ENCODE measurements at regions not wholly inside any gene's neighbourhood (a gene's known extent, or its start where the extent isn't known, plus 50 kb on each side); places are given as distances from the start of the nearest gene placed in this dataset.

GRCh38 chr4:186368281-186368680 is 102.3 kb downstream of the F11 start:
- BruUV-seq (replicated peaks), result no TSS peak
- POLR2A ChIA-PET, result no interaction called here
- CTCF ChIA-PET, result no interaction called here
- Histone ChIP-seq H3K36me3 (ENCODE audit: control insufficient read depth in 2 of 2, insufficient read depth in 2 of 2, low read length in 1 of 2) (no peaks in the 10 kb centered on the region), H3K27ac (ENCODE audit: control insufficient read depth, insufficient read depth) (no peak overlapping the region), H2AFZ (ENCODE audit: control insufficient read depth, low read depth, low read length) (no peak overlapping the region), H3K4me2 (ENCODE audit: control insufficient read depth, insufficient read depth) (no peak overlapping the region), H3K9ac (ENCODE audit: control insufficient read depth, insufficient read depth, low read length) (no peak overlapping the region), H3K27me3 (replicated peaks in 1 of 2; ENCODE audit: control insufficient read depth in 2 of 2, insufficient read depth in 2 of 2, low read length in 1 of 2) (no peaks in the 10 kb centered on the region), H3K4me1 (ENCODE audit: control insufficient read depth, insufficient read depth, low read length) (no peaks in the 10 kb centered on the region), H4K20me1 (ENCODE audit: control insufficient read depth, insufficient read depth) (no peaks in the 10 kb centered on the region), H3K4me3 (no peak overlapping the region), H3K79me2 (ENCODE audit: control insufficient read depth, insufficient read depth, low read length) (no peaks in the 10 kb centered on the region), H3K9me3 (replicated peaks; ENCODE audit: control insufficient read depth, insufficient read depth, low read length) (no peaks in the 10 kb centered on the region)
- in situ Hi-C loops (cut with MboI), result no loop called here
- intact Hi-C loops (cut with micrococcal nuclease; ENCODE audit: unreplicated experiment), result no loop called here
- FAIRE-seq, result no peak
- no peak for ATAC-seq
- SMC1A ChIA-PET (ENCODE audit: uncharacterized antibody, unreplicated experiment), result no interaction called here
- RAD21 ChIA-PET (ENCODE audit: unreplicated experiment), result no interaction called here
- TF ChIP-seq NFYB (IDR thresholded peaks at IDR 0.05; ENCODE audit: insufficient read depth, low read depth, low read length) (no peak), ZNF592 (IDR thresholded peaks at IDR 0.05) (no peak), SPI1 (IDR thresholded peaks at IDR 0.05; ENCODE audit: borderline replicate concordance, insufficient read depth, low read depth, low read length) (no peak), BCL3 (IDR thresholded peaks at IDR 0.05; ENCODE audit: borderline replicate concordance, insufficient read depth, low read depth, low read length, poor library complexity, severe bottlenecking) (no peak), RBBP5 (conservative IDR thresholded peaks at IDR 0.05) (no peak), STAT3 (IDR thresholded peaks at IDR 0.05; ENCODE audit: low read depth, low read length) (no peak), SMAD5 (IDR thresholded peaks at IDR 0.05; ENCODE audit: low read depth) (no peak), SMARCA5 (IDR thresholded peaks at IDR 0.05) (no peak), NR2C2 (IDR thresholded peaks at IDR 0.05; ENCODE audit: borderline replicate concordance, control insufficient read depth, insufficient read length, low read depth) (no peak), CHD2 (IDR thresholded peaks at IDR 0.05; ENCODE audit: borderline replicate concordance, low read depth, low read length) (no peak), MAX (IDR thresholded peaks at IDR 0.05; ENCODE audit: low read depth, low read length) (no peak), RUNX3 (IDR thresholded peaks at IDR 0.05; ENCODE audit: low read length) (no peak), STAT1 (conservative IDR thresholded peaks at IDR 0.05) (no peak)
- DNase-seq (ENCODE audit: low read depth, low spot score), result no peak
- 24% methylated on average over 4 of the region's 4 CpGs for WGBS (ENCODE audit: insufficient coverage, insufficient replicate concordance, low lambda C conversion rate, missing lambda C conversion rate)

Data from GM12878 (cell line).